HG02610 (cell line): ENCODE measurements at regions not wholly inside any gene's neighbourhood (a gene's known extent, or its start where the extent isn't known, plus 50 kb on each side); places are given as distances from the start of the nearest gene placed in this dataset.
"Not testable (repeated sequence)": the region's sequence is repeated elsewhere in the genome, so short reads cannot be mapped to it uniquely, and the experiment has no call there.

Experiments used
- ATAC-seq: cut with Tn5 transposase; IDR thresholded peaks from one replicate; pipeline ENCODE4 v1.9.1; 2021; ENCODE audit warnings: mild to moderate bottlenecking, moderate library complexity; ENCODE audit not compliant: unreplicated experiment

DNA sequence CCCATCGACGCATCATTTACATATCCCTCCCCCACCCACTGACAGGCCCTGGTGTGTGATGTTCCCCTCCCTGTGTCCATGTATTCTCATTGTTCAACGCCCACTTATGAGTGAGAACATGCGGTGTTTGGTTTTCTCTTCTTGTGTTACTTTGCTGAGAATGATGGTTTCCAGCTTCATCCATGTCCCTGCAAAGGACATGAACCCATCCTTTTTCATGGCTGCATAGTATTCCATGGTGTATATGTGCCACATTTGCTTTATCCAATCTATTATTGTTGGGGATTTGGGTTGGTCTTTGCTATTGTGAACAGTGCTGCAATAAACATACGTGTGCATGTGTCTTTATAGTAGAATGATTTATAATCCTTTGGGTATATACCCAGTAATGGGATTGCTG is 243.3 kb downstream of the TTC6 start:
- not testable (repeated sequence) for ATAC-seq

GRCh38 chr14:37841039-37841438 is 245.6 kb downstream of the TTC6 start:
- not testable (repeated sequence) for ATAC-seq

GRCh38 chr14:37842106-37842505 is 246.7 kb downstream of the TTC6 start:
- ATAC-seq = no peak

GRCh38 chr14:37843954-37844607 is 248.7 kb downstream of the TTC6 start:
- ATAC-seq = no peak

- ATAC-seq = no peak
Observed at GRCh38 chr14:37844614-37845013, 249.2 kb downstream of the TTC6 start.

- ATAC-seq = no peak
Observed at GRCh38 chr14:37848985-37849621, 253.7 kb downstream of the TTC6 start.

DNA sequence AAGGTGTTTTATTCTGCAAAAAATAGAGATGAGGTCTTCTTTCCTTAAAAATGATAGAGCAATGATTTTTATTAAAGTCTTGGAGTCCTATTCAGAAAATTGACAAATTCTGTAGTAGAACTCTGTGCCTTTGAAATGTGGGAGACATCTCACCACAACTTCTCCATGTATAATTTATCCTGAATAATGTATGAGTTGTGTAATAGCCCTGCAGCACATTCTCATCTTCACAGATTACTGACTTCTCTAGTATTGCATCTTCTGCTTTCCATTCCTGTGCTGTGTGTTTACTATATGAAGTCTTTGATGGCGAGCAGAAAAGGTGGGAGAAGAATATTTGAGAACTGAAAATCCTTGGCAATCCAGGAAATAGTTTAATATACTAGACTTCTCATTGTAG is 255.6 kb downstream of the TTC6 start:
- ATAC-seq = no peak

DNA sequence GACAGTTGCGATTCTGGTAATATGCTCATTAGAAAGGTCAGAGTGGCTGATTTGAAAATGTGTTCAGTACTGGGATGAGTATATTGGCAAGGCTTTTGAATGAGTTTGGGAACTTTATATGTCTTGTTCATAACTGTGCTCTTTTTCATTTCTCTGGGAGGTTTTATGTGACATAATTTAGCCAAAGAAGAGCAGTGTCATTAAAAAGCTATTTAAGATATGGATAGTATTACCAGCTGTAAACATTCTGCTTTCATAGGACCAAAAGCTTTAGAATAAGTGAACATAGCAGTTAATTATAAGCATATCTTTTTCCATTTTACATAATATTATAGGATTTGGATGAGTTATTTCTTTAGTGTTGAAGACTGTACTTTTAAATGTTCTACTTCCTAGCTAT is 260.4 kb downstream of the TTC6 start:
- no peak for ATAC-seq

- no peak for ATAC-seq
Observed at GRCh38 chr14:37857774-37858266, 262.4 kb downstream of the TTC6 start.

DNA sequence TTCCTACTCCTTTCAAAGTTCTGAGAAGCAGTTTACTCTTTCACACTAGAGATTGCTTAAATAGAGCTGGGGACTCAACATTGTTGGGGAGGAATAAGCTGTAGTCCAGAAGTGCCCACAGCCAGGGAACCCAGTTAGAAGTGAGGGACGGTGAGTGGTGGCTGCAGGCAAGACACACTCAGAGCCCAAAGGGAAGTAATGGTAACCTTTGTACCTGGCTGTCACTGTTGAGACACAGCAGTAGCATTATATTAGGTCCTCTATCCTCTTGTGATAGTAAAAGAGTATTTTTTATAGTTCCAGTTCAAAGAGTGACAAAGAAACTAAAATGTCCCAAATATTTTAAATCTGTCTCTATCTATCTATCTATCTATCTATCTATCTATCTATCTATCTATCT is 263.3 kb downstream of the TTC6 start:
- ATAC-seq = no peak

DNA sequence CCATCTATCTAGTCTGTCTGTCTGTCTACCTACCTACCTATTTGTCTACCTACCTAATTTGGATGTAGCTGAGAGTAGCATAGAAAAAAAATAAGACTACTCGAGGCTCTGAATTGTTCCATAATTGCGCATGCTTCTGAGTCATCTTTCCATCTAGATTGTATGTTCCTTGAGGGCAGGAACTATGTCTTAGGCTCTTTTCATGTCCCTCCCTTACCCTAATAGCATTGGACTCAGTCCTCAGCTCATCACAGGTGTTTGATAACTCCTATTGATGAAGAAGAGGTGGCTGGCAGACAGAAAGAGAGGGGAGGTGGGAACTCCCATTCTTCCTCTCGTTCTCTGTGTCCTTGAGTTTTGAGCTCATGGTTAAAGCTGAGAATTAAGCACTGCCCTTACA is 263.7 kb downstream of the TTC6 start:
- ATAC-seq = no peak

GRCh38 chr14:37862263-37862662 is 266.8 kb downstream of the TTC6 start:
- ATAC-seq = no peak

GRCh38 chr14:37864128-37864527 is 268.7 kb downstream of the TTC6 start:
- no peak for ATAC-seq

DNA sequence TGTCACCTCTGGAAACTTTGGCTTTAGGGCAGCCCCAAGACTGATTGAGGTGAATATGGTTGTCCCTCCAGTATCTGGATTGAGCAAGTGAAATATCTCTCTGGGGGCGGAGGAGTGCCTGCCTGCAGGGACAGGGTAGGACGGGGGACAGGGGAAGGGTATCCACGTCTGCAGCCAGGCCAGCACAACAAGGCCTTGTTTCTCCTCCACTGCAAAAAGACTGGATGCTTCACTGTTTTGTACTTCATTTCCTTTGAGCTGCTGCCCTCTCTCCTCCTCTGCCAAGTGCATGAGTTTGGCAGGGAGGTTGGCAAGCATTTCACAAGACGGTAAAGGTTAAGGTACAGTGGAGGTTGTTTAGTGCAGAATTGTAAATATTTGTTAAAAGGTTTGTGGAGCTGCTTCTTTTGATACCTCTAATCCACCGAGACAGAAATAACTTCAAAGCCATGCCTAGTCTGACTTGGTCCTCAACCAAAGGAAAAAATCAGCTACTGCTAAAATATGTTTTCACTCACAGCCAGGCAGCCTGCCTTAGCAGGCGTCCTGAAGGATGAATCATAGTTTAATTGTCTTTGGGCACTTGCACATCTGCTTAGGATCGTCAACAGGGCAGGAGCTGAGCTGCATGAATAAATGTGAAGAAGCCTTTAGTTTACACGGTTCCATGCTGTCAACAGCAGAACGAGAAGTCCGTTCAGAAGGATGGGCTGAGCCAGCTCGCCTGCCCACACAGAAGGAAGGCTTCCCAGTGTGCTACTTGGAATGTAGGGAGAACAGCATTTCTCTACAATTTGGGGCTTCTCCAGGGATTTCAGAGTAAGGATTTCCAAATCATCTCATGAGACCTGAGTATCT is 269.7 kb downstream of the TTC6 start:
- no peak for ATAC-seq

DNA sequence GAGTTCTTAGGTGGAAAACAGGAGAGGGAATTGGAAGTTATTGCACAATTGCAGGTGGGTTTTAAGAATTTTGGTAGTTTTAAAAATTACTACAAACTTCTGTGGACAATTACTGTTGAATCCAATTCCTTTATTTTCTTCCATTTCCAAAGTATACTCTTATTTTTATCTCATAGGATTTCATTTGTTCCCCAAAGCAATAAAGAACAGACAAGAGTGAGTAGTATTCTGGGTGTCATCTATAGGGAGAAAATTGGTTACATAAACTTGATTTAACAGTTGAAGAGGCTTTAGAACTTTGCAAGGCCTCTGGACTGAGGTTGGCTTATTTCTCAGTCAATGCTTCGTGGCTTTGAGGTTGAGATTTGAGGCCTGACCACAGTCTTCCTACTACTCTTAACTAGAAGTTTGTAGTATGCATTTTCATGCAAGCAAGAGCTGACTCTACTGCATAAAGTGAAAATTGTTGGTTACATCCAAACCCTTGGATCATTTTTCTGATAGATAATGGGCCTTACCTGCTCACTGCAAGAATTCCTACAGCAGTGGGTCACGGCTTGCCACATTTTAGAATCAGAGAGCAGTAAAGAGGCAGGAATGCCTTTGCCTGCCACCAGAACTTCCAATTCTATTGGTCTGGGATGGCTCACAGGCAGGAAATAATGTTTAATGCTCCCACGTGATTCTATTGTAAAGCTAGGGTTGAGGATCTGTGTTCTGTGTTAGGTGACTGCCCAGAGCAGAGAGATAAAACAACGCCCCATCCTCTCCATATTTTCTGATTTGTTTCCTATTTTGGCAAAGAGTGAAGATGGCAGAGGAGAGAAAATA is 270.5 kb downstream of the TTC6 start:
- ATAC-seq = no peak

- ATAC-seq = no peak
Observed at GRCh38 chr14:37869633-37870032, 274.2 kb downstream of the TTC6 start.

DNA sequence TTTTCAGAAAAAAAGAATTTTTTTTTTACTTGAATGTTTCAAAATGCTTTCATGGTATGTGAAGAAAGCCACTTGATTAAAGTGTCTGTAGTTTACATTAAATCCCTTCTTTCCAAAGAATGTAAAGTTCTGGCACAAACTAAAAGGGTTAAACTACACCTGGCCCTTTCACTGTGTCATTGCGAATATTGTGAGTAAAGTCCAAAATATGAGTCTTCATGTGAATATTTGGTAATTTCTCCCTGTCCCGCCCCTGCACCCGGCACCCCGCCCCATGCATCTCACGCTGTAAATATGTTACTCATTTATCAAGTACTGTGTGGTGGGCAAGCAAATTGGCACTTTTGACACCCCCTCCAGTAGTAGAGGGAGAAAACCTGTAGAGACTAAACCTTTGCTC is 274.7 kb downstream of the TTC6 start:
- ATAC-seq = no peak

- ATAC-seq = no peak
Observed at GRCh38 chr14:37870632-37871346, 275.4 kb downstream of the TTC6 start.

GRCh38 chr14:37874065-37874428 is 278.6 kb downstream of the TTC6 start:
- ATAC-seq = not testable (repeated sequence)

- peak; percentile 96 for ATAC-seq
Observed at GRCh38 chr14:37874429-37875109, 279.1 kb downstream of the TTC6 start.
